HG03575 (cell line): ENCODE measurements at regions not wholly inside any gene's neighbourhood (a gene's known extent, or its start where the extent isn't known, plus 50 kb on each side); places are given as distances from the start of the nearest gene placed in this dataset.

Experiments used
- ATAC-seq: cut with Tn5 transposase; IDR thresholded peaks from one replicate; pipeline ENCODE4 v1.9.1; 2021; ENCODE audit not compliant: unreplicated experiment, insufficient number of reproducible peaks, low FRiP score; ENCODE audit errors: extremely low read depth

GRCh38 chr21:32216293-32216692, 62.6 kb downstream of the MIS18A start:
- no peak for ATAC-seq

- ATAC-seq: no peak
Observed at GRCh38 chr21:32215306-32215685, 63.6 kb downstream of the MIS18A start.

GRCh38 chr21:32214654-32215305, 64.1 kb downstream of the MIS18A start:
- ATAC-seq: no peak

GRCh38 chr21:32212116-32212515, 66.7 kb downstream of the MIS18A start:
- no peak for ATAC-seq

GRCh38 chr21:32211306-32211705, 67.5 kb downstream of the MIS18A start:
- ATAC-seq: no peak

GRCh38 chr21:32209580-32209979, 69.3 kb downstream of the MIS18A start:
- ATAC-seq: no peak

GRCh38 chr21:32207406-32207716, 71.5 kb downstream of the MIS18A start:
- ATAC-seq: no peak

- no peak for ATAC-seq
Observed at GRCh38 chr21:32206631-32207405, 72.0 kb downstream of the MIS18A start.

GRCh38 chr21:32203877-32204480, 74.9 kb downstream of the MIS18A start:
- no peak for ATAC-seq

GRCh38 chr21:32200029-32200428, 78.8 kb downstream of the MIS18A start:
- ATAC-seq: no peak

- no peak for ATAC-seq
Observed at GRCh38 chr21:32198384-32198783, 80.5 kb downstream of the MIS18A start.

- ATAC-seq: no peak
Observed at GRCh38 chr21:32197896-32198295, 81.0 kb downstream of the MIS18A start.

GRCh38 chr21:32196001-32196400, 82.8 kb downstream of the MIS18A start:
- no peak for ATAC-seq

GRCh38 chr21:32193098-32193465, 85.8 kb downstream of the MIS18A start:
- no peak for ATAC-seq

- no peak for ATAC-seq
Observed at GRCh38 chr21:32192291-32193097, 86.4 kb downstream of the MIS18A start.

GRCh38 chr21:32190493-32191144, 88.2 kb downstream of the MIS18A start:
- no peak for ATAC-seq

GRCh38 chr21:32189688-32190483, 89.0 kb downstream of the MIS18A start:
- ATAC-seq: no peak

- no peak for ATAC-seq
Observed at GRCh38 chr21:32186804-32187203, 92.0 kb downstream of the MIS18A start.
